Gastroesophageal sphincter (tissue), 3 donors: ENCODE measurements at regions not wholly inside any gene's neighbourhood (a gene's known extent, or its start where the extent isn't known, plus 50 kb on each side); places are given as distances from the start of the nearest gene placed in this dataset.

Experiments used
- POLR2A ChIP-seq, 2 donors: fragments of 450-650 bp; IDR thresholded peaks; one replicate each; pipeline ENCODE4 v1.6.1; 2017; ENCODE audit warnings: antibody characterized with exemption in 2 of 2, mild to moderate bottlenecking in 2 of 2, moderate library complexity in 1 of 2
- POLR2AphosphoS5 ChIP-seq: sonication (generic); formaldehyde crosslinking; IDR thresholded peaks from one replicate; pipeline ENCODE4 v1.6.1; 2017; ENCODE audit warnings: antibody characterized with exemption
- TF ChIP-seq, protein P1 (sequence below), 4 experiments: fragments of 200-600 bp in 2 of 4; fragments of 450-650 bp in 2 of 4; sonication (generic) in 1 of 4; IDR thresholded peaks; one replicate each; pipeline ENCODE4 v1.5.1; 2017 to 2019; ENCODE audit warnings: antibody characterized with exemption in 4 of 4, mild to moderate bottlenecking in 2 of 4, moderate library complexity in 2 of 4

GRCh38 chr1:185450060-185450788 is 133.2 kb upstream of the IVNS1ABP start:
- TF ChIP-seq, protein P1, sequence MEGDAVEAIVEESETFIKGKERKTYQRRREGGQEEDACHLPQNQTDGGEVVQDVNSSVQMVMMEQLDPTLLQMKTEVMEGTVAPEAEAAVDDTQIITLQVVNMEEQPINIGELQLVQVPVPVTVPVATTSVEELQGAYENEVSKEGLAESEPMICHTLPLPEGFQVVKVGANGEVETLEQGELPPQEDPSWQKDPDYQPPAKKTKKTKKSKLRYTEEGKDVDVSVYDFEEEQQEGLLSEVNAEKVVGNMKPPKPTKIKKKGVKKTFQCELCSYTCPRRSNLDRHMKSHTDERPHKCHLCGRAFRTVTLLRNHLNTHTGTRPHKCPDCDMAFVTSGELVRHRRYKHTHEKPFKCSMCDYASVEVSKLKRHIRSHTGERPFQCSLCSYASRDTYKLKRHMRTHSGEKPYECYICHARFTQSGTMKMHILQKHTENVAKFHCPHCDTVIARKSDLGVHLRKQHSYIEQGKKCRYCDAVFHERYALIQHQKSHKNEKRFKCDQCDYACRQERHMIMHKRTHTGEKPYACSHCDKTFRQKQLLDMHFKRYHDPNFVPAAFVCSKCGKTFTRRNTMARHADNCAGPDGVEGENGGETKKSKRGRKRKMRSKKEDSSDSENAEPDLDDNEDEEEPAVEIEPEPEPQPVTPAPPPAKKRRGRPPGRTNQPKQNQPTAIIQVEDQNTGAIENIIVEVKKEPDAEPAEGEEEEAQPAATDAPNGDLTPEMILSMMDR (IDR thresholded peaks at IDR 0.05), result no peak
- no peak for TF ChIP-seq POLR2A (IDR thresholded peaks at IDR 0.05)
- no peak for TF ChIP-seq POLR2AphosphoS5
